RWPE1 (cell line): ENCODE measurements at regions not wholly inside any gene's neighbourhood (a gene's known extent, or its start where the extent isn't known, plus 50 kb on each side); places are given as distances from the start of the nearest gene placed in this dataset.

Experiments used
- CTCF ChIA-PET: fragments of 350-600 bp; sonication (Branson Sonifier 250); formaldehyde crosslinking; extraction: SDS; loops from one replicate; lab custom pipeline; 2021; lab: Yijun Ruan, JAX
- POLR2A ChIA-PET: fragments of 400-600 bp; formaldehyde crosslinking; extraction: SDS; loops from one replicate; lab custom pipeline; 2020; ENCODE audit warnings: antibody characterized with exemption; ENCODE audit not compliant: low non-redundant PET; lab: Yijun Ruan, JAX
- DNase-seq: peaks from one replicate; pipeline ENCODE4 v3.0.0; 2012; ENCODE audit warnings: low spot score
- H3K27ac ChIP-seq: fragments of 450-650 bp; 2 replicates; pipeline ENCODE4 v1.5.1; 2017
- TF ChIP-seq, protein P1 (sequence below): fragments of 450-650 bp; conservative IDR thresholded peaks from 2 replicates; pipeline ENCODE4 v1.5.1; 2017; ENCODE audit warnings: low read depth, mild to moderate bottlenecking

DNA sequence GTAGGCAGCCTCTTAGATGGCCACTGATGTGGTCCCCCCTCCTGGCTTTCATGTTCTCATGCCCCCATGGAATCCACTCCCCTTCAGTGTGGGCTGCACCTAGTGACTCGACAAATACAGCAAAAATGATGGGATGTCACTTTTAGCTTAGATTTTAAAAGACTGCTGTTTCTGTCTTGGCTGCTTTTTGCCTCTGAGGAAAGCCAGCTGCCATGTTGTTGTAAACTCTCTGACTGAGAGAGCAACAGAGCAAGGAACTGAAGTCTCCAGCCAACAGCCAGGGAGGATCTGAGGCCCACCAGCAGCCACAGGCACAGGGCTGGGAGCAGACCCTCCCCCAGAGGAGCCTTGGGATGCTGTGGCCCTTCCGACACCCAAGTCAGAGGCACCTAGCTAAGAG is 60.6 kb upstream of the MARCHF10 start:
- ChIA-PET CTCF (no interaction called here), POLR2A (no interaction called here)
- DNase-seq, result no peak
- no peak overlapping the region for H3K27ac ChIP-seq
- TF ChIP-seq, protein P1, sequence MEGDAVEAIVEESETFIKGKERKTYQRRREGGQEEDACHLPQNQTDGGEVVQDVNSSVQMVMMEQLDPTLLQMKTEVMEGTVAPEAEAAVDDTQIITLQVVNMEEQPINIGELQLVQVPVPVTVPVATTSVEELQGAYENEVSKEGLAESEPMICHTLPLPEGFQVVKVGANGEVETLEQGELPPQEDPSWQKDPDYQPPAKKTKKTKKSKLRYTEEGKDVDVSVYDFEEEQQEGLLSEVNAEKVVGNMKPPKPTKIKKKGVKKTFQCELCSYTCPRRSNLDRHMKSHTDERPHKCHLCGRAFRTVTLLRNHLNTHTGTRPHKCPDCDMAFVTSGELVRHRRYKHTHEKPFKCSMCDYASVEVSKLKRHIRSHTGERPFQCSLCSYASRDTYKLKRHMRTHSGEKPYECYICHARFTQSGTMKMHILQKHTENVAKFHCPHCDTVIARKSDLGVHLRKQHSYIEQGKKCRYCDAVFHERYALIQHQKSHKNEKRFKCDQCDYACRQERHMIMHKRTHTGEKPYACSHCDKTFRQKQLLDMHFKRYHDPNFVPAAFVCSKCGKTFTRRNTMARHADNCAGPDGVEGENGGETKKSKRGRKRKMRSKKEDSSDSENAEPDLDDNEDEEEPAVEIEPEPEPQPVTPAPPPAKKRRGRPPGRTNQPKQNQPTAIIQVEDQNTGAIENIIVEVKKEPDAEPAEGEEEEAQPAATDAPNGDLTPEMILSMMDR, result no peak

GRCh38 chr17:62868008-62868407 is 59.9 kb upstream of the MARCHF10 start:
- no peak for DNase-seq
- ChIA-PET POLR2A (no interaction called here), CTCF (no interaction called here)
- TF ChIP-seq, protein P1, result no peak
- no peak overlapping the region for H3K27ac ChIP-seq

DNA sequence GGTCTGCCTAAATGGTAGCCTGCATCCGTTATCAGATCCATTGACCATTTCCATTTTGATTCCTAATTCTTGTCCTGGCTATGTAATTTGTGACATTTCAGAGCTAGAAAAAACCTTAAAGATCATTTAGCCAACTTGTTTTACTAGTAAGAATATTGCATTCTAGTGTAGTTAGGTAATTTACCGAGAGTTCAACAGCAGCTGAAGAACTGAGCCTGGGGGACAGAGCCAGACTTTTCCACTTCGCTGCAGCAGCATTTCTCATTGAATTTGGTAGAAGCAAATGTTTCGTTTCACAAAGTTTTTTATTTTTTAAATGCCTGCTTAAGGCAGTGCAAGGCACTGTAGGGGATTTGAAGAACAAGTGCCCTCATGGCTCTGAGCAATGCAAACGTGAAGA is 59.2 kb upstream of the MARCHF10 start:
- POLR2A ChIA-PET, result no interaction called here
- CTCF ChIA-PET, result interaction anchor here (0.5 kb wide), 1 partner anchor 236 kb away, joined by 3 read pairs; no protein-coding TSS in a partner anchor
- no peak for DNase-seq
- TF ChIP-seq, protein P1, result no peak
- no peak overlapping the region for H3K27ac ChIP-seq

DNA sequence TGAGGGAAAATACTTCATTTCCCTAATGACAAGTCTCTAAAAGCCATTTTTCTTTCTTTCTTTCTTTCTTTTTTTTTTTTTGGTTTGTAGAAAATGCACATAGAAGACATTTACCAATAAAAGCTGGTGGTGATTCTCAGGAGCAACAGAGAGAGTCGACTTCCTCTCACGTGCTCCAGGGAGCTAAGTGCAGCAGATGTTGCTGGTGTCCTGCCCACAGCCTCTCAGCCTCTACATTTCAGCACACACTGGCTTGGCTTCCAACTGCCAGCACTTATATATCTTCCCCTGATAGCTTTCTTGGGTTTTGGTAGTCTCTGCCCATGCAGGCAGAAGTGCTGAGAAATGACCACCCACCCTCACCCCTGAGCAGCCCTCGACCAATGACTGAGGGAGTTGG is 58.4 kb upstream of the MARCHF10 start:
- CTCF ChIA-PET, result no interaction called here
- no peak overlapping the region for H3K27ac ChIP-seq
- DNase-seq, result no peak
- TF ChIP-seq, protein P1, result no peak
- POLR2A ChIA-PET, result no interaction called here

DNA sequence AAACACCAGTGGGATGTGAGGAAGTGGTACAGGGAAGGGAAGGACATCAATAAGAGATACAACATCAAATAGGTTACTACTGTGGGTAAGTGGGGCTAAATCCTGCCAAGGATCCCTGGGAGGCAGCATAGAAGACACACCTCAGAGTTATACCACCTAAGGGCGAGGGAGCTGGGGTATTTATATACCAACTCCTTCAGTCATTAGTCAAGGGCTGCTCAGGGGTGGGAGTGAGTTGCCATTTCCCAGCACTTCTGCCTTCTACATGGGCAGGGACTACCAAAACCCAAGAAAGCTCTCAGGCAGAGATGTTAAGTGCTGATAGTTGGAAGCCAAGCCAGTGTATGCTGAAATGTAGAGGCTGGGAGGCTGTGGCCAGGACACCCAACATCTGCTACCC is 57.5 kb upstream of the MARCHF10 start:
- CTCF ChIA-PET, result interaction anchor here (0.6 kb wide), 1 partner anchor 45 kb away, joined by 3 read pairs; no protein-coding TSS in a partner anchor
- H3K27ac ChIP-seq, result no peak overlapping the region
- no peak for DNase-seq
- TF ChIP-seq, protein P1, result no peak
- POLR2A ChIA-PET, result interaction anchor here (0.6 kb wide), 1 partner anchor 92 kb away, joined by 3 read pairs; no protein-coding TSS in a partner anchor

DNA sequence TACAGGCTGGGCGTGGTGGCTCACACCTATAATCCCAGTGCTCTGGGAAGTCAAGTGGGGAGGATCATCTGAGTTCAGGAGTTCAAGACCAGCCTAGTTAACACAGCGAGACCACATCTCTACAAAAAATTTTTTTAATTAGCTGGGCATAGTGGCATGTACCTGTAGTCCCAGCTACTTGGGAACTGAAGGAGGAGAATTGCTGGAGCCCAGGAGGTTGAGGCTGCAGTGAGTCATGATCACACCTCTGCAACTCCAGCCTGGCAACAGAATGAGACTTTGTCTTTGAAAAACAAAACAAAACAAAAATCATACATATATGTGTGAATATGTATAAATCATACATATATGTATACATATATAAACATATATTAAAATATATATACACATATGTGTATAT is 54.1 kb upstream of the MARCHF10 start:
- TF ChIP-seq, protein P1, result no peak
- POLR2A ChIA-PET, result no interaction called here
- CTCF ChIA-PET, result no interaction called here
- no peak overlapping the region for H3K27ac ChIP-seq
- no peak for DNase-seq
